Ovary (tissue), 7 donors: ENCODE measurements at regions not wholly inside any gene's neighbourhood (a gene's known extent, or its start where the extent isn't known, plus 50 kb on each side); places are given as distances from the start of the nearest gene placed in this dataset.
"Not testable (repeated sequence)": the region's sequence is repeated elsewhere in the genome, so short reads cannot be mapped to it uniquely, and the experiment has no call there.

Experiments
- DNase-seq, 5 donors: peaks; one replicate each; pipeline ENCODE4 v3.0.0-alpha.2; 2019 to 2020
- H3K27ac ChIP-seq, 2 donors: fragments of 200-600 bp; one replicate each; pipeline versions ENCODE4 v1.5.1 to v1.8.0; 2019 to 2022
- H3K27me3 ChIP-seq: fragments of 200-600 bp; one replicate; pipeline ENCODE4 v1.8.0; 2022
- H3K36me3 ChIP-seq: fragments of 200-600 bp; sonication (generic); one replicate; pipeline ENCODE4 v1.5.1; 2019
- H3K4me1 ChIP-seq: one replicate; pipeline ENCODE4 v1.8.1; 2013; ENCODE audit warnings: mild to moderate bottlenecking, moderate library complexity; ENCODE audit not compliant: insufficient read depth
- H3K4me3 ChIP-seq: fragments of 200-600 bp; sonication (generic); one replicate; pipeline ENCODE4 v1.5.1; 2017
- H3K9me3 ChIP-seq, 2 donors: fragments of 200-600 bp in 1 of 2; sonication (generic) in 1 of 2; one replicate each; pipeline versions ENCODE4 v1.5.1 to v1.8.1; 2013 to 2019; ENCODE audit warnings: mild to moderate bottlenecking in 1 of 2, moderate library complexity in 1 of 2
- CTCF ChIP-seq, 3 donors: fragments of 450-650 bp in 2 of 3; fragments of 200-600 bp in 1 of 3; IDR thresholded peaks; one replicate each; pipeline versions ENCODE4 v1.5.1 to v1.8.0; 2016 to 2022; ENCODE audit warnings: antibody characterized with exemption in 3 of 3, mild to moderate bottlenecking in 1 of 3
- EP300 ChIP-seq: sonication (generic); formaldehyde crosslinking; IDR thresholded peaks from one replicate; pipeline ENCODE4 v1.6.1; 2017; ENCODE audit warnings: antibody characterized with exemption
- POLR2A ChIP-seq: fragments of 450-650 bp; IDR thresholded peaks from one replicate; pipeline ENCODE4 v1.6.1; 2017; ENCODE audit warnings: antibody characterized with exemption, mild to moderate bottlenecking, moderate library complexity
- WGBS, 3 donors: extraction: QIAGEN DNeasy Blood & Tissue Kit in 1 of 3; methylation state at CpG; one replicate each; pipeline versions ENCODE4 v1.1.5 to v1.1.7; 2013 to 2017; 5-methylcytosine and 5-hydroxymethylcytosine counted together
- intact Hi-C, 4 donors: fragments of 100-400 bp; cut with DNase I; formaldehyde crosslinking; loops; one replicate each; pipeline versions ENCODE4 v1.11.0 to v1.15.1; 2022 to 2023
- donor health status: DM: no; HTN: no; CAD: no; lungs with moderate emphysema.
- donor health status: DM: no; HTN: no; CAD: no.
- donor health status: Bipolar disorder and iron deficiency.
- donor health status: DM: no; HTN: no; CAD: no.
- donor health status: DM: yes; HTN: yes; CAD: no.

GRCh38 chr7:96775046-96775445, 65.4 kb upstream of the SEM1 start:
- Histone ChIP-seq H3K27ac (no peak overlapping the region), H3K4me1 (no peaks in the 10 kb centered on the region), H3K27me3 (no peaks in the 10 kb centered on the region), H3K9me3 (no peaks in the 10 kb centered on the region), H3K36me3 (no peaks in the 10 kb centered on the region), H3K4me3 (no peak overlapping the region)
- DNase-seq = no peak
- TF ChIP-seq EP300 = no peak
- no peak for TF ChIP-seq CTCF (IDR thresholded peaks at IDR 0.05)
- TF ChIP-seq POLR2A = no peak
- intact Hi-C loops = no loop called here
- WGBS, 3 donors = 88 to 91% (median 88%) methylated on average over 8 of the region's 8 CpGs

- DNase-seq = no peak
- Histone ChIP-seq H3K4me3 (no peak overlapping the region), H3K27ac (no peak overlapping the region), H3K9me3 (no peaks in the 10 kb centered on the region), H3K27me3 (no peaks in the 10 kb centered on the region), H3K36me3 (no peaks in the 10 kb centered on the region), H3K4me1 (no peaks in the 10 kb centered on the region)
- no peak for TF ChIP-seq EP300
- TF ChIP-seq POLR2A = no peak
- no peak for TF ChIP-seq CTCF (IDR thresholded peaks at IDR 0.05)
- intact Hi-C loops = no loop called here
- WGBS, 3 donors = 73 to 84% (median 76%) methylated on average over 3 of the region's 3 CpGs
Observed at GRCh38 chr7:96778263-96778662, 68.6 kb upstream of the SEM1 start.

GRCh38 chr7:96781919-96782318, 72.3 kb upstream of the SEM1 start:
- H3K9me3 ChIP-seq = no peaks in the 10 kb centered on the region
- no peaks in the 10 kb centered on the region for H3K36me3 ChIP-seq
- no peak for DNase-seq
- H3K27me3 ChIP-seq = no peaks in the 10 kb centered on the region
- peaks cover 6% of the 10 kb centered on the region for H3K4me1 ChIP-seq
- H3K4me3 ChIP-seq = no peak overlapping the region
- no peak overlapping the region for H3K27ac ChIP-seq
- intact Hi-C loops = no loop called here
- TF ChIP-seq POLR2A = no peak
- no peak for TF ChIP-seq EP300
- no peak for TF ChIP-seq CTCF (IDR thresholded peaks at IDR 0.05)

- WGBS, 3 donors = 76 to 81% (median 78%) methylated on average over 7 of the region's 7 CpGs
- intact Hi-C loops, H3K27ac ChIP-seq, H3K4me3 ChIP-seq, H3K36me3 ChIP-seq, H3K9me3 ChIP-seq, DNase-seq, H3K27me3 ChIP-seq, H3K4me1 ChIP-seq: not testable (repeated sequence)
Observed at GRCh38 chr7:96782686-96783298, 73.1 kb upstream of the SEM1 start.

GRCh38 chr7:96784597-96784996, 75.0 kb upstream of the SEM1 start:
- Histone ChIP-seq H3K9me3 (no peaks in the 10 kb centered on the region), H3K27me3 (no peaks in the 10 kb centered on the region)

More at GRCh38 chr7:96784597-96784996, 75.0 kb upstream of the SEM1 start:
- no peaks in the 10 kb centered on the region for H3K36me3 ChIP-seq
- 87 to 93% (median 93%) methylated on average over 1 of the region's 1 CpG for whole genome bisulfite sequencing, 3 donors
- TF ChIP-seq EP300 = no peak
- no peak for TF ChIP-seq CTCF (IDR thresholded peaks at IDR 0.05)
- TF ChIP-seq POLR2A = no peak
- no peak overlapping the region for H3K4me3 ChIP-seq
- H3K4me1 ChIP-seq = peaks cover 9% of the 10 kb centered on the region
- H3K27ac ChIP-seq = no peak overlapping the region
- intact Hi-C loops = no loop called here
- no peak for DNase-seq
